GM04503 (cell line): ENCODE measurements at regions not wholly inside any gene's neighbourhood (a gene's known extent, or its start where the extent isn't known, plus 50 kb on each side); places are given as distances from the start of the nearest gene placed in this dataset.

Experiments used
- DNase-seq: peaks from one replicate; pipeline ENCODE4 v3.0.0-alpha.2; 2012; ENCODE audit warnings: low read depth

- DNase-seq = no peak
These were observed 288.6 kb upstream of the SORL1-AS1 start for GRCh38 chr11:121741351-121741760.

GRCh38 chr11:121740902-121741301, 288.1 kb upstream of the SORL1-AS1 start:
- no peak for DNase-seq

GRCh38 chr11:121733858-121734257, 281.1 kb upstream of the SORL1-AS1 start:
- DNase-seq = no peak

GRCh38 chr11:121727942-121728341, 275.2 kb upstream of the SORL1-AS1 start:
- no peak for DNase-seq

- no peak for DNase-seq
These were observed 270.5 kb upstream of the SORL1-AS1 start for GRCh38 chr11:121723246-121723741.

GRCh38 chr11:121722431-121723245, 269.9 kb upstream of the SORL1-AS1 start:
- no peak for DNase-seq

- no peak for DNase-seq
These were observed 269.2 kb upstream of the SORL1-AS1 start for GRCh38 chr11:121721961-121722360.

GRCh38 chr11:121721448-121721847, 268.7 kb upstream of the SORL1-AS1 start:
- DNase-seq = no peak

- no peak for DNase-seq
These were observed 264.5 kb upstream of the SORL1-AS1 start for GRCh38 chr11:121717296-121717695.

- no peak for DNase-seq
These were observed 263.3 kb upstream of the SORL1-AS1 start for GRCh38 chr11:121716060-121716459.

- DNase-seq = no peak
These were observed 262.6 kb upstream of the SORL1-AS1 start for GRCh38 chr11:121715405-121715804.

- DNase-seq = no peak
These were observed 261.6 kb upstream of the SORL1-AS1 start for GRCh38 chr11:121714351-121714750.

GRCh38 chr11:121711939-121712338, 259.2 kb upstream of the SORL1-AS1 start:
- DNase-seq = no peak

GRCh38 chr11:121711236-121711635, 258.5 kb upstream of the SORL1-AS1 start:
- no peak for DNase-seq

GRCh38 chr11:121706884-121707420, 254.2 kb upstream of the SORL1-AS1 start:
- no peak for DNase-seq

GRCh38 chr11:121703201-121703600, 250.4 kb upstream of the SORL1-AS1 start:
- DNase-seq = no peak

- no peak for DNase-seq
These were observed 248.2 kb upstream of the SORL1-AS1 start for GRCh38 chr11:121700968-121701367.

- no peak for DNase-seq
These were observed 247.0 kb upstream of the SORL1-AS1 start for GRCh38 chr11:121699801-121700200.

- DNase-seq = no peak
These were observed 244.3 kb upstream of the SORL1-AS1 start for GRCh38 chr11:121696931-121697670.

- no peak for DNase-seq
These were observed 243.6 kb upstream of the SORL1-AS1 start for GRCh38 chr11:121696177-121696871.

GRCh38 chr11:121692236-121692635, 239.5 kb upstream of the SORL1-AS1 start:
- DNase-seq = no peak
